GM19467 (cell line): ENCODE measurements at regions not wholly inside any gene's neighbourhood (a gene's known extent, or its start where the extent isn't known, plus 50 kb on each side); places are given as distances from the start of the nearest gene placed in this dataset.

Experiments
- ATAC-seq: cut with Tn5 transposase; IDR thresholded peaks from one replicate; pipeline ENCODE4 v1.9.1; 2021; ENCODE audit warnings: mild to moderate bottlenecking, moderate library complexity; ENCODE audit not compliant: unreplicated experiment

- no peak for ATAC-seq
Measured at GRCh38 chr20:24790746-24791283, 158.3 kb upstream of the CST7 start.

DNA sequence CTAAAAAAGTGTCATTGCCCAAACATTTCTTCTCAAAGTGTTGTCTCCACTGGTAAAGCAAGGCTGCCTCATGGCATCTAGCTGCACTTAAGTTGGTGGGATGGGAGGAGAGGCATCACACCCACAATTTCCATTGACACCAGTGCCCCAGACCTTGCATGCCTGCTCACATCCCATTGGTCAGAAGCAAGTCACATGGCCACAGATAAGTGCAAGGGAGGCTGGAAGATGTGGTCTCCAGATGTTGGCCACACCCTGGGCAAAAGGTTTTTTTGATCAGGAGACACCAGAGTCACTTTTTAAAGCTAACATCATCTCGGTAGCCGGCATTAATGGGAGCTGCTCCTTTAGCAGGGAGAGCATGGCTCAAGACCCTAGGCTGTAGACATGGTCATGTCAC, 157.1 kb upstream of the CST7 start:
- no peak for ATAC-seq

DNA sequence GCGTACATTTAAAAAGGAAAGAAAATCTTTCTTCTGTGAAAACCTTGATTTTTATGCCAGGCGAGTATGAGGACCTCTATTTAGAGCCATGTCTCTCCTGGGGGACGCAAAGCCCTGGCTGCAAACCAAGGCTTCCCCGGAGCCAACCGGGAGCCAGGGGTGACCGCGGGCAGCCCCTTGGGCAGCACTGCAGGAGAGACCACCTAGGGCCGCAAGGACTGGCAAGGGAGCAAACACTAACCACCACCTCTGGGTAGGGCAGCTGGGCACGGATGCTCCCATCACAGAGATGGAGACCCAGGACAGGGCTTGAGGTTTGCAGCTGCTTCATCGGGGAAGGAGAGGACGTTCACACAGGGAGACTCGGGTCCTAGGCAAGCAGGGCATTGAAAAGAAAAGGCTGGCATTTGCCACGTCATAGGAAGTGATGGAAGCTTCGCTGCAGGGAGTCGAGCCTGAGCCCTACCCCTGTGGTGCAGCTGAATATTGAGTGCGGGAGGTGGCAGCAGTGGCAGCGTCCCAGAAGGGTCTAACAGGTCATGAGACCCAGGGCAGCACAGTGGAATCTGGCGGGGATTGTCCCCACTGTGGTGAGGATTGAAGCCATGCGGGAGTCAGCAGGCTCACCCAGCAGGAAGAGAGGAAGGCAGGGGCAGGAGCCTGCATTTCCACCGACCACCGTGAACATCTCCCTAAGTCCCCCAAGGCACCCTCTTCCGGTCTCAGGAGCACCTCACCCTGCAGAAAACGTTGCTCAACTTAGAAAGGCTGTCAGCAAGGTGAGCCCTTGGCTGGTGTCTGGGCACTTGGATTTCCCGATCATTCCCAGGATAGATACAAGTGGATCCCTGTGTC, 156.2 kb upstream of the CST7 start:
- ATAC-seq = no peak

DNA sequence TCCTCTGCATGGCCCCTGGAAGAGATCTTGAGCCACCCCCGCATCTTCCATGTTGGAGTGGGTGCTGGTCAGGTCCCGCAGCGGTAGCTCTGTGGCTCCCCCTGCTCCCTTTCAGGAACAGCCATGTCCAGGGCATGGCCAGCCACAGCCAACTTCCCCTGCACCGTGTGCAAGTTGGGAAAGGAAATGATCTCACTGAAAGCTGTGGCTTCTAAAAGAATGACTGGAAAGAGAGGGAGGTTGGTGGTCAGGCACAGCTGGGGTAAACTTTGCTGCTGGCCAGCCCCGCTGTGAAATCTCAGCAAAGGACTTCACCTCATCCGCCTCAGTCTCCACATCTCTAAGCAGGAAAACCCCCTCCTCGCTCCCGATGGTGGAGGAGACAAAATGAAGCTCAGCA, 153.6 kb upstream of the CST7 start:
- ATAC-seq = no peak

- no peak for ATAC-seq
Measured at GRCh38 chr20:24796236-24796635, 152.8 kb upstream of the CST7 start.

GRCh38 chr20:24797113-24797512, 152.0 kb upstream of the CST7 start:
- ATAC-seq = no peak

- ATAC-seq = no peak
Measured at GRCh38 chr20:24797745-24798655, 151.1 kb upstream of the CST7 start.

- ATAC-seq = no peak
Measured at GRCh38 chr20:24798930-24799705, 150.0 kb upstream of the CST7 start.

GRCh38 chr20:24799971-24800580, 149.0 kb upstream of the CST7 start:
- ATAC-seq = no peak

DNA sequence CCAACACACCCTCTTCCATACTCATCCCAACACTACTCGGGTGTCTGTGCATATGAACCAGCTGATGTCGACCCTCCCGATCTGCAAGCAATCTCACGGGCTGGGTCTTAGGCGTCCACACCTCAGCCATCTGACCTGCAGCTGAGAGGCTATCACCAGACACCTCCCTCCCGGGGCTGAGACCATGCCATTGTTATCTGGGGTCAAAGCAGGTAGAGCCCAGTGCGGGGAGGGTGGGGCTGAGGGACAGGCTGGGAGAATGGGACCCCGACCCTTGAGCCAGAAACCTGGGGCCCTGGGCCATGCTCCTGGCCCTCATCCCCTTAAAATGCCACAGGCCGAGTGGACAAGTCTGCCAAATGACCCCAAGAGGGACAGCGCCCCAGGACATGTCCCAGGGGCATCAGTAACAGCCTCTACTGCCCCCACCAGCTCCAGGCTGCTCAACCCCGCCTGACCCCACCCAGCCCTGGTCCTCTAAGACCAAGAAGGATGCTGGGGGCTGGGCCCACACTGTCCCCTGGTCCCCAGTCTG, 146.7 kb upstream of the CST7 start:
- no peak for ATAC-seq

- ATAC-seq = no peak
Measured at GRCh38 chr20:24804481-24805206, 144.4 kb upstream of the CST7 start.

DNA sequence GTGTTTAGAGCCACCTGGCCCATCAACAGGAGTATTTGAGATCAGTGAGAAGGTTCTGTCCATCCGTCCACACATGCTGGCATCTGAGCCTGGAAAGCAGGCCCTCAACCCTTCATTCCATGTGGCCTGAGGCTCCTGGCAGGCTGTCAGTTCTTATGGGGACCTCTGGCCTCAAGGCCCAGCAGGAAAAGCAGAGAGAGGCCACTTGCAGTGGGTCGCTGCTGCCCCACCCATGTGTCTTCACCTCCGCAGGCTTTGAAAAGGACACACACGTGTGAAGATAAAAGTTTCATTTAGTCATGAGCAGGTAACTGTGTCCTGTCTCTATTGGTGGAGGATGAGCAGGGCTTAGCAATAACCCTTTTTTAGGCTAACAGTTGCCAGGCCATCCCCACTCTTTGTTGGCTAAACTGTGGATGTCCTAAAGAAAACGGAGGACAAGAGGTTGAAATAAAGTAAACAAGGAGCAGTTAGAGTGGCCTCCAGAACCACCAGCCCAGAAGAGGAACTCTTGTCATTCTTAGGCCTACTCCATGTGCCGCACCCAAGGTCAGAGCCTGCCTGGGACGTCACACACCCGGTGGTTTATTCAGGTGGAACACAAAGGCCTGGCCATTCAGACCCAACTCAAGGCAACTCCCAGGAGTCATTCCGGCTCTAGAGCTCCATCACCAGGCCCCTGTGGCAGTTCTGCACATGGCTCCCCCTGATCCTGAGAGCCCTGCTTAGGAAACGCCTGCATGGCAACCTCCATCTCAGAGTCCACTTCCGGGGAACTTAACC, 143.4 kb upstream of the CST7 start:
- ATAC-seq = no peak

GRCh38 chr20:24806705-24807676, 142.1 kb upstream of the CST7 start:
- no peak for ATAC-seq

GRCh38 chr20:24808616-24809015, 140.5 kb upstream of the CST7 start:
- no peak for ATAC-seq

GRCh38 chr20:24809606-24810005, 139.5 kb upstream of the CST7 start:
- ATAC-seq = no peak

DNA sequence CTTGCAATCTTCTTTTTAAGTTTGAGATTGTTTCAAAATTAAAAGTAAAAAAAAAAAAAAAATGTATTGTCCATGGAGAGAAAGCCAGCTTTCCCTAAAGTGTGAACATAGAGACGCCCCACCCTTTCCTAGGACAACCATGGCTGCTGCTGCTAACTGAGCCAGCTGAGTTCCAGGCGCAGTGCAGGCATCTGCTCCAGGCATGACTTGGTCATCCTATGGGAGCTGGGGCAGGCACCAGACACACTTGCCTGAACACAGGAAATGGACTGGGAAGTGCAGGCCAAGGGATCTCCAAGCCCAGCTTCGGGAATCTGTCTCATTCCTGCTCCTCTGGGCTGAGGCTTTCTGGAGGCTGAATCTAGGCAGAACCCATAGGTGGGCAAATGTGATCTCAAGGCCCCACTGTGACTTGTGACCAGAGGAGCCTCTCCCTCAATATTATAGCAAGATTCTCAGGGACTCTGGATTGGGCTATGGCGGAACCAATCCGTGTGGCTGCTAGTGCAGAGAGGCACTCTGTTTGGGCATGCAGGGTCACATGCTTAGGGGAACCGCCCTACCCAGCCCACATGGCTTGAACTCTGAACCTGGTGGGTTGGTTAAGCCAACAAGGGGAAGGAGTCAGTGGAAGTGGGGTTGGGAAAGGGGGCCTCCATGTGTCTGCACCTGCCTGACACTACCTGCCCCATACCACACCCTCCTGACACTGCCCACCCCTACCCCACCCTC, 138.2 kb upstream of the CST7 start:
- ATAC-seq = no peak

DNA sequence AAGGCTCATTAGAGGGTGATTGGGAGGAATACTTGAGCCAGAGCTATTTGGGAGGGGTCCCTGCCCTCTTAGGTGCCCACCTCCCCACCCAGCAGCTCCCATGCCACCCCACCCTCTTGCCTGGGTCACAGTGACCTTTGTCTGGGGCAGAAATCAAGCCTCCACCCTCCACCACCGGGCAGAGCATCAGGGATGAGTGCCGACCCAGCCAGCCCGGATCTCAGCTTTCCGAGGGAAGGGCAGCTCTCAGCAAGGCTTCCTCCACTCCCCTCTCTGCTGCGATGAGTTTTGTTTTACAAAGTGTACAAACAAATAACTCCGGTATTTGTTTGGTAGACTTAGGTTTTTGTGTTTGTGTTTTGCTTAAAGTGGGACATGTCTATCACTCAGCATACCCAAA, 136.7 kb upstream of the CST7 start:
- ATAC-seq = no peak
